AG04450 (cell line): ENCODE measurements at regions not wholly inside any gene's neighbourhood (a gene's known extent, or its start where the extent isn't known, plus 50 kb on each side); places are given as distances from the start of the nearest gene placed in this dataset.

ENCODE experiments used
- CTCF ChIA-PET: fragments of 300-600, 350-600 bp; formaldehyde crosslinking; extraction: SDS; loops from one replicate; lab custom pipeline; 2022; ENCODE audit warnings: antibody characterized with exemption, inconsistent platforms; lab: Charles Lee
- POLR2A ChIA-PET: fragments of 350-600 bp; formaldehyde crosslinking; extraction: SDS; loops from one replicate; lab custom pipeline; 2021; ENCODE audit warnings: antibody characterized with exemption, inconsistent platforms; lab: Yijun Ruan, JAX
- DNase-seq: peaks from one replicate; pipeline ENCODE4 v3.0.0-alpha.2; 2011; ENCODE audit warnings: low read depth, low spot score
- H3K27ac ChIP-seq: one replicate; pipeline ENCODE4 v1.5.1; 2012; ENCODE audit warnings: low read depth, low read length, control low read depth
- H3K27me3 ChIP-seq: one replicate; pipeline ENCODE4 v1.6.0; 2012; ENCODE audit warnings: low read length; ENCODE audit not compliant: control insufficient read depth, insufficient read depth
- H3K4me3 ChIP-seq: 2 replicates; pipeline ENCODE4 v1.5.1; 2011; ENCODE audit warnings: mild to moderate bottlenecking, low read depth, low read length, control low read depth
- H3K9me3 ChIP-seq: 2 replicates; pipeline ENCODE4 v1.5.1; 2012; ENCODE audit warnings: low read length; ENCODE audit not compliant: control insufficient read depth, insufficient read depth
- TF ChIP-seq, protein P1 (sequence below): IDR thresholded peaks from 2 replicates; pipeline ENCODE4 v1.5.1; 2011; ENCODE audit warnings: low read depth, low read length, control low read depth, inconsistent platforms

DNA sequence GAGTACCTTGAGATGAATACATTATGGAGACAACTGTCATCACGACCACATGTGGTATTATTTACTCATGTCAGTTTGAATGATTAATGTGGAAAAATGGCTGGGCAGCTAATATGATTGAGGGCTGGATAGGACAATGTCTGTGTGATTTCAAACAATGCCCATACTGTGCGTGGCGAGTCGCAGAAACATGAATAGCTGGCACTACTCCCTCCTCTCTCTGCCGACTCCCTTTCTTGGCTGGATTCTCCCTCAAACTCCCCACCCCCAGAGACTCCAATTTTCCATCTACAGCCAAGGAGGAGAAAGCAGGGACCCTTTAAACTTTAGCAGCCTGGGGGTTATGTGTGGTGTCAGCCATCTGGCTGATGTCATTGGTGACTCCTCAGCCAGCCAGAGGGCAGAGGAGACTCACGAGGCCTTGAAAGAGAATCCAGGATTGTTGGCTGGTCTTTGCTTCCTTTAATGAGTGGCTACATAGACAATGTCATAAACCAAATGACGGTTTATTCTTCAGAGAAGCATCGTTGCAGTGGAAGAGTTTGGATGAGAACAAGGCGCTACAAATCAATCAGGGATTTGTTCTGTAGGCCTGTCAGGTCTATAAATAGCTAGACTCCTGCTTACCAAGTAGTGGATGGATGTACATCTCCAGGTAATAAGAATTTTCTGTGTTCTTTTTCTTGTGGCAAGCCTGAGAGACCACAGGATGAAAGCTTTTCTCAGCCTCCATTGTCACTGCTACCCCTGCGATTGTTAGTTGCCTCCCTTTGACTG is 165.6 kb downstream of the DLEU7 start:
- DNase-seq = no peak
- TF ChIP-seq, protein P1, sequence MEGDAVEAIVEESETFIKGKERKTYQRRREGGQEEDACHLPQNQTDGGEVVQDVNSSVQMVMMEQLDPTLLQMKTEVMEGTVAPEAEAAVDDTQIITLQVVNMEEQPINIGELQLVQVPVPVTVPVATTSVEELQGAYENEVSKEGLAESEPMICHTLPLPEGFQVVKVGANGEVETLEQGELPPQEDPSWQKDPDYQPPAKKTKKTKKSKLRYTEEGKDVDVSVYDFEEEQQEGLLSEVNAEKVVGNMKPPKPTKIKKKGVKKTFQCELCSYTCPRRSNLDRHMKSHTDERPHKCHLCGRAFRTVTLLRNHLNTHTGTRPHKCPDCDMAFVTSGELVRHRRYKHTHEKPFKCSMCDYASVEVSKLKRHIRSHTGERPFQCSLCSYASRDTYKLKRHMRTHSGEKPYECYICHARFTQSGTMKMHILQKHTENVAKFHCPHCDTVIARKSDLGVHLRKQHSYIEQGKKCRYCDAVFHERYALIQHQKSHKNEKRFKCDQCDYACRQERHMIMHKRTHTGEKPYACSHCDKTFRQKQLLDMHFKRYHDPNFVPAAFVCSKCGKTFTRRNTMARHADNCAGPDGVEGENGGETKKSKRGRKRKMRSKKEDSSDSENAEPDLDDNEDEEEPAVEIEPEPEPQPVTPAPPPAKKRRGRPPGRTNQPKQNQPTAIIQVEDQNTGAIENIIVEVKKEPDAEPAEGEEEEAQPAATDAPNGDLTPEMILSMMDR = no peak
- CTCF ChIA-PET = no interaction called here
- POLR2A ChIA-PET = no interaction called here
- no peak overlapping the region for H3K4me3 ChIP-seq
- peaks cover 4% of the 10 kb centered on the region for H3K27me3 ChIP-seq
- H3K9me3 ChIP-seq = no peaks in the 10 kb centered on the region
- no peak overlapping the region for H3K27ac ChIP-seq

DNA sequence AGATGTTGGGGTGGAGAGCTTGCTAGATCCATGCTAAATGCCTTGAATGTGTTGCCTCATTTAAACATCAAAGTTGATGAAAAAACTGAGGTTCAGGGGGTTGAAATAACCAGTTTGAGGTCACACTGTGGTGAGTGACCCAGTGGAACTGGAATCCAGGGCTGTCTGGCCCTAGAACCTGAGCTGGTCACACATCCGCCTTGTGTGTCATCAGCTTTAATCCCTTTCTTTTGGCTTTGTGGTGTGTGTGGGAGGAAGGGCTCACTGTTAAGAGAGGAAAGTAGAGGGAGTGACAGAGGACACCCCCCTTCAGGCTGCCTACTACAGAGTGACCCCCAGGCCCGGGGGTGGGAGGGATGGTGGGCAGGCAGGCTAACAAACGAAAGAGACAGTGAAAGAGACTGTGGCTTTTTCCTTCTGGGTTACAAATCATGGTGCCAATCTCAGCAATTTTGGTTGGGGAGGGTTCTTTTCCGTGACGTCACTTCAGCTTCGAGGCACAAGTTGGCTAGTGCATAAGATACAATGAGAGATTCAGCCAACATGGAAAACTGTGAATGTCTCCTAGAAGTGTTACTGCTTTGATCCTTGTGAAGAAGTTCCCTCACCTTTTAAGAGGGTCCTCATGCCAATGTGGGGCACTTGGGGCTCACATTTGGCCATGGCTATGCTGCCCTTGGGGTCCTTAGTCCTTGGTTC is 164.9 kb downstream of the DLEU7 start:
- H3K4me3 ChIP-seq = no peak overlapping the region
- ChIA-PET POLR2A (no interaction called here), CTCF (no interaction called here)
- no peaks in the 10 kb centered on the region for H3K9me3 ChIP-seq
- peaks cover 4% of the 10 kb centered on the region for H3K27me3 ChIP-seq
- TF ChIP-seq, protein P1 = no peak
- no peak for DNase-seq
- H3K27ac ChIP-seq = no peak overlapping the region

DNA sequence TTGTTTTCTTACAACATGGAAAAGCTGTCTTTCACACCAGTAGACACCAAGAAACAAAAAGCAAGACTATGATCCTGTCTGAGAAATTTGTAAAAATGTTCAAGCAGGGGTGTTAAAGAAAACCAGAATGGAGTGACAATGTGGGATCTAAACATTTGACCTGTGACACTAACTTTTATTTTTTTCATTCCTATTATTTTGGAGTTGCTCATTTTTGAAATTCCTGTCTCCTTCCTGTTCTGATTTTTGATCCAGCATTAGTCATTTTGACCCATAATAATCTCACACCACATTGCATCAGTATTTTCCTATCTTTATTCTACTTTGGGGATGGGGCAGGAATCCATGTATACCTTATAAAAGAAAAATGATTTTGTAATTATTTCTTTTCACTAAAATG is 164.2 kb downstream of the DLEU7 start:
- Histone ChIP-seq H3K27me3 (peaks cover 4% of the 10 kb centered on the region), H3K9me3 (no peaks in the 10 kb centered on the region), H3K4me3 (no peak overlapping the region), H3K27ac (no peak overlapping the region)
- TF ChIP-seq, protein P1 = no peak
- DNase-seq = no peak
- POLR2A ChIA-PET = no interaction called here
- CTCF ChIA-PET = no interaction called here

DNA sequence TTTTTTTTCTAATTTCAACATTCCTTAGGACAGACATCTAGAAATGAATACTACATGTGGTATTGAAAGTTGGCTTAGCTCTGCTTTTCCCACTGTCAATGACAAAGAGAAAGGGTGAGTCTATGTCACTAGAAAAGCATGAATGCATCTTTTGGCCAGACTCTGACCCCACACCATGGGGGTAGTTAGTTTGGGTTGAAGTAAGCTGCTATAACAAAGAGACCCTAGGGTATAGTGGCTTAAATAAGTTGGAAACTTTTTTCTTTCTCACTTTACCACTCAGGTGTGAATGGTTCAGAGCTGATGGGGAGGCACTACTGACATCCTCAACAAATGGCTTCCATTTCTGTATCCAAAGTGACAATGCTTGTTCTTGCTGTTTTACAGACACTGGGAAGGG is 161.5 kb downstream of the DLEU7 start:
- H3K4me3 ChIP-seq = no peak overlapping the region
- CTCF ChIA-PET = no interaction called here
- no peaks in the 10 kb centered on the region for H3K27me3 ChIP-seq
- no peaks in the 10 kb centered on the region for H3K9me3 ChIP-seq
- no peak for DNase-seq
- TF ChIP-seq, protein P1 = no peak
- no peak overlapping the region for H3K27ac ChIP-seq
- POLR2A ChIA-PET = no interaction called here

DNA sequence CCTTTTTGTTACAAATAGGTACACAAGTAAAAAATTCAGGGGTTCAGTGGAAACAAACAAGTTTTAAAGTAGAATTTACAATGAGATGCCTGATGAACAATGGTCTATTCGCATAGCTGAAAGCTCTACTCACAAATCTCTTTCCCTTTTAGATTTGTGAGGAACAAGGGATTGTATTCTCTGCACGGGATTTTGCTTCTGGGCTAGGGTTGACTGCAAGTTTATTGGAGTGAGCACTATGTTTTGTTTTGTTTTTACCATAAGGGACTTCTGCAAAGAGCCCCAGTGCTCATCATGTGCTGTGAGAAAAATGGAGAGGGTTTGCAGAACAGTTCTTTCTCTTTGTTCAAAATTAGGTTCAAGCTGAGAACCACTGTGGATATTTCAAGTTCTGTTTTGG is 160.5 kb downstream of the DLEU7 start:
- no peaks in the 10 kb centered on the region for H3K27me3 ChIP-seq
- DNase-seq = no peak
- TF ChIP-seq, protein P1 = no peak
- no peak overlapping the region for H3K4me3 ChIP-seq
- POLR2A ChIA-PET = no interaction called here
- CTCF ChIA-PET = no interaction called here
- no peak overlapping the region for H3K27ac ChIP-seq
- H3K9me3 ChIP-seq = no peaks in the 10 kb centered on the region
